H9 (cell line): ENCODE measurements at regions not wholly inside any gene's neighbourhood (a gene's known extent, or its start where the extent isn't known, plus 50 kb on each side); places are given as distances from the start of the nearest gene placed in this dataset.

Source experiments
- DNase-seq: peaks from one replicate; pipeline ENCODE4 v3.0.0-alpha.2; 2017
- H2AFZ ChIP-seq: one replicate; pipeline ENCODE4 v1.6.1; 2013; ENCODE audit warnings: mild to moderate bottlenecking, low read length, control low read depth, moderate library complexity
- H2AK5ac ChIP-seq: 2 replicates; pipeline ENCODE4 v1.6.1; 2013; ENCODE audit warnings: low read length, control low read depth, mixed read lengths; ENCODE audit not compliant: insufficient read length
- H2BK120ac ChIP-seq: one replicate; pipeline ENCODE4 v1.6.1; 2013; ENCODE audit warnings: low read depth, mild to moderate bottlenecking, low read length, control low read depth, inconsistent platforms; ENCODE audit not compliant: poor library complexity, severe bottlenecking
- H2BK12ac ChIP-seq: 2 replicates; pipeline ENCODE4 v1.6.1; 2013; ENCODE audit warnings: low read length, control low read depth, mixed read lengths, low read depth; ENCODE audit not compliant: insufficient read length
- H2BK15ac ChIP-seq: 2 replicates; pipeline ENCODE4 v1.6.1; 2013; ENCODE audit warnings: low read depth, low read length, control low read depth
- H2BK20ac ChIP-seq: one replicate; pipeline ENCODE4 v1.6.1; 2013; ENCODE audit warnings: low read depth, mild to moderate bottlenecking, low read length, control low read depth, inconsistent platforms; ENCODE audit not compliant: poor library complexity, severe bottlenecking
- H2BK5ac ChIP-seq: 2 replicates; pipeline ENCODE4 v1.6.1; 2013; ENCODE audit warnings: low read length, control low read depth, mixed read lengths; ENCODE audit not compliant: insufficient read length
- H3K14ac ChIP-seq: 2 replicates; pipeline ENCODE4 v1.6.1; 2013; ENCODE audit warnings: low read length, control low read depth; ENCODE audit not compliant: insufficient read depth
- H3K18ac ChIP-seq: 2 replicates; pipeline ENCODE4 v1.6.1; 2013; ENCODE audit warnings: low read depth, mild to moderate bottlenecking, mixed read lengths, low read length, control low read depth; ENCODE audit not compliant: insufficient read length
- H3K23ac ChIP-seq: 2 replicates; pipeline ENCODE4 v1.6.1; 2013; ENCODE audit warnings: low read length, control low read depth, mixed read lengths, low read depth; ENCODE audit not compliant: insufficient read length
- H3K23me2 ChIP-seq: 2 replicates; pipeline ENCODE4 v1.6.1; 2013; ENCODE audit warnings: low read depth, mild to moderate bottlenecking, mixed read lengths, low read length, control low read depth; ENCODE audit not compliant: insufficient read length, poor library complexity, severe bottlenecking
- H3K27ac ChIP-seq: 2 replicates; pipeline ENCODE4 v1.5.1; 2013; ENCODE audit warnings: low read length, control low read depth, mixed read lengths, low read depth; ENCODE audit not compliant: insufficient read length
- H3K27me3 ChIP-seq: 2 replicates; pipeline ENCODE4 v1.6.1; 2013; ENCODE audit warnings: low read length, control low read depth, inconsistent platforms; ENCODE audit not compliant: insufficient read depth
- H3K4ac ChIP-seq: 2 replicates; pipeline ENCODE4 v1.6.1; 2013; ENCODE audit warnings: low read depth, mild to moderate bottlenecking, control low read depth, inconsistent platforms, low read length, moderate library complexity
- H3K4me1 ChIP-seq: 2 replicates; pipeline ENCODE4 v1.6.1; 2013; ENCODE audit warnings: low read length, control low read depth, inconsistent platforms; ENCODE audit not compliant: insufficient read depth
- H3K4me2 ChIP-seq: 2 replicates; pipeline ENCODE4 v1.6.1; 2013; ENCODE audit warnings: low read length, control low read depth, mixed read lengths; ENCODE audit not compliant: insufficient read length, insufficient read depth
- H3K56ac ChIP-seq: 2 replicates; pipeline ENCODE4 v1.6.1; 2013; ENCODE audit warnings: low read depth, mild to moderate bottlenecking, mixed read lengths, low read length, control low read depth; ENCODE audit not compliant: insufficient read length
- H3K79me1 ChIP-seq: 2 replicates; pipeline ENCODE4 v1.6.1; 2013; ENCODE audit warnings: low read depth, mild to moderate bottlenecking, moderate library complexity, low read length, control low read depth, inconsistent platforms; ENCODE audit not compliant: insufficient read depth, poor library complexity, severe bottlenecking
- H3K79me2 ChIP-seq: 2 replicates; pipeline ENCODE4 v1.6.1; 2013; ENCODE audit warnings: low read length, control low read depth, inconsistent platforms; ENCODE audit not compliant: insufficient read depth
- H3K9ac ChIP-seq: 2 replicates; pipeline ENCODE4 v1.6.1; 2013; ENCODE audit warnings: low read length, control low read depth, mixed read lengths; ENCODE audit not compliant: insufficient read length; ENCODE audit errors: extremely low read depth
- H3K9me3 ChIP-seq: one replicate; pipeline ENCODE4 v1.6.1; 2013; ENCODE audit warnings: low read depth, low read length, inconsistent platforms; ENCODE audit not compliant: control insufficient read depth
- H3T11ph ChIP-seq: one replicate; pipeline ENCODE4 v1.6.1; 2013; ENCODE audit warnings: mild to moderate bottlenecking, low read length, control low read depth, inconsistent platforms
- H4K20me1 ChIP-seq: one replicate; pipeline ENCODE4 v1.6.1; 2013; ENCODE audit not compliant: control insufficient read depth, insufficient read length, insufficient read depth
- H4K5ac ChIP-seq: 2 replicates; pipeline ENCODE4 v1.6.1; 2013; ENCODE audit warnings: low read depth, mild to moderate bottlenecking, mixed read lengths, low read length, control low read depth; ENCODE audit not compliant: insufficient read length
- H4K8ac ChIP-seq: replicated peaks from 2 replicates; pipeline ENCODE4 v1.6.1; 2013; ENCODE audit warnings: low read length, control low read depth, mixed read lengths, low read depth; ENCODE audit not compliant: insufficient read length
- H4K91ac ChIP-seq: 2 replicates; pipeline ENCODE4 v1.6.1; 2013; ENCODE audit warnings: low read depth, mild to moderate bottlenecking, moderate library complexity, mixed read lengths, low read length, control low read depth; ENCODE audit not compliant: insufficient read length
- H3K27ac Mint-ChIP-seq, 3 experiments: 2 replicates in 2 of 3; 3 replicates in 1 of 3; pipeline ENCODE4 v1.8.0; 2020 to 2021; ENCODE audit warnings: mixed read lengths in 3 of 3, mild to moderate bottlenecking in 1 of 3, moderate library complexity in 1 of 3
- H3K27me3 Mint-ChIP-seq: 2 replicates; pipeline ENCODE4 v1.8.0; 2021; ENCODE audit warnings: low read depth, mild to moderate bottlenecking, moderate library complexity, mixed read lengths
- H3K36me3 Mint-ChIP-seq, 3 experiments: 2 replicates in 2 of 3; 3 replicates in 1 of 3; pipeline ENCODE4 v1.8.0; 2020 to 2021; ENCODE audit warnings: low read depth in 3 of 3, mixed read lengths in 3 of 3; ENCODE audit not compliant: insufficient read depth in 1 of 3
- H3K4me1 Mint-ChIP-seq, 2 experiments: 2 replicates each; pipeline ENCODE4 v1.8.0; 2020; ENCODE audit warnings: mixed read lengths in 2 of 2
- H3K4me3 Mint-ChIP-seq, 2 experiments: 2 replicates in 1 of 2; 3 replicates in 1 of 2; pipeline ENCODE4 v1.8.0; 2020 to 2021; ENCODE audit warnings: mild to moderate bottlenecking in 2 of 2, mixed read lengths in 2 of 2, moderate library complexity in 1 of 2
- H3K9me3 Mint-ChIP-seq, 2 experiments: 2 replicates in 1 of 2; 3 replicates in 1 of 2; pipeline ENCODE4 v1.8.0; 2020; ENCODE audit warnings: mild to moderate bottlenecking in 2 of 2, mixed read lengths in 2 of 2, moderate library complexity in 1 of 2
- CTCF ChIP-seq: fragments of 200-600 bp; sonication (generic); conservative IDR thresholded peaks from 3 replicates; pipeline ENCODE4 v1.8.0; 2021; ENCODE audit warnings: antibody characterized with exemption, mild to moderate bottlenecking
- WGBS: extraction: QIAGEN DNeasy Blood & Tissue Kit; methylation state at CpG from one replicate; pipeline ENCODE4 v1.1.7; 2013; ENCODE audit warnings: missing lambda C conversion rate, low lambda C conversion rate, mixed read lengths; ENCODE audit not compliant: insufficient read length; ENCODE audit errors: extremely low coverage; 5-methylcytosine and 5-hydroxymethylcytosine counted together

DNA sequence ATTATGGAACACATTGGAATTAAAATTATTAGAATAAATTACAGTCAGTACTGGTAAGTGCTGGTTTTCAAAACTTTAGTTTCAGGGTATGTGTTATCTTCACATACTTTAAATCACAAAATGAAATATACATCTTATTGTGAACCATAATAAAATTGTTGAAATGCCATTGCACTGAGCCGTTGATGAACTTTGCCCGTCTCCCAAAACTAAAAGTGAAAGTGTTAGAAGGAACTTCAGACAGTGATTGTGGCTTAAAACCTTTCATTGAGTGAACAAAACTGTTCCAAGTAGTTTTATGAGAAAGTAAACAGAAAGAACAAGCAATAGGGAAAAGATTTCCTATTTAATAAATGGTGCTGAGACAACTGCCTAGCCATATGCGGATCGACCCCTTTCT lies 811.6 kb downstream of the PLCL1 start:
- H3K9me3 ChIP-seq: no peaks in the 10 kb centered on the region
- H3T11ph ChIP-seq: no peak overlapping the region
- no peak overlapping the region for H2BK15ac ChIP-seq
- Mint-ChIP-seq H3K27me3 (no peaks in the 10 kb centered on the region), H3K36me3 (no peaks in the 10 kb centered on the region), H3K4me1 (peaks cover 4 to 6% of the 10 kb centered on the region in 2 experiments; a peak in 2 of 4 replicates), H3K4me3 (no peak overlapping the region), H3K9me3 (no peaks in the 10 kb centered on the region), H3K27ac (no peak overlapping the region)
- no peak overlapping the region for H3K14ac ChIP-seq
- H4K8ac ChIP-seq: no peak overlapping the region
- H3K27me3 ChIP-seq: no peaks in the 10 kb centered on the region
- H3K79me2 ChIP-seq: no peaks in the 10 kb centered on the region
- DNase-seq: no peak
- H3K23ac ChIP-seq: no peak overlapping the region
- H3K18ac ChIP-seq: no peak overlapping the region
- H3K79me1 ChIP-seq: no peaks in the 10 kb centered on the region
- no peak overlapping the region for H2BK5ac ChIP-seq
- no CpG with 5 or more reads among the region's 4 CpGs for WGBS
- no peak overlapping the region for H3K9ac ChIP-seq
- no peak overlapping the region for H4K91ac ChIP-seq
- no peak overlapping the region for H3K56ac ChIP-seq
- no peak overlapping the region for H2AK5ac ChIP-seq
- no peak overlapping the region for H4K5ac ChIP-seq
- H3K4me1 ChIP-seq: no peaks in the 10 kb centered on the region; the same call in 1 of the 2 replicates
- H4K20me1 ChIP-seq: no peaks in the 10 kb centered on the region
- H3K4me2 ChIP-seq: no peak overlapping the region
- no peak overlapping the region for H2BK12ac ChIP-seq
- H2BK20ac ChIP-seq: no peak overlapping the region
- H3K4ac ChIP-seq: no peak overlapping the region
- no peaks in the 10 kb centered on the region for H3K23me2 ChIP-seq
- H3K27ac ChIP-seq: no peak overlapping the region
- H2AFZ ChIP-seq: no peak overlapping the region
- no peak overlapping the region for H2BK120ac ChIP-seq
- no peak for TF ChIP-seq CTCF
